BLaER1 (cell line): ENCODE measurements at regions not wholly inside any gene's neighbourhood (a gene's known extent, or its start where the extent isn't known, plus 50 kb on each side); places are given as distances from the start of the nearest gene placed in this dataset.

Experiments used
- H3K27ac ChIP-seq: shearing (Covaris generic); formaldehyde crosslinking; 2 replicates; pipeline ENCODE4 v1.8.1; 2022
- H3K27me3 ChIP-seq: shearing (Covaris generic); formaldehyde crosslinking; 2 replicates; pipeline ENCODE4 v1.8.1; 2022
- H3K36me3 ChIP-seq: shearing (Covaris generic); formaldehyde crosslinking; 2 replicates; pipeline ENCODE4 v1.8.1; 2022
- H3K4me1 ChIP-seq: shearing (Covaris generic); formaldehyde crosslinking; 2 replicates; pipeline ENCODE4 v1.8.1; 2022
- H3K4me2 ChIP-seq: shearing (Covaris generic); formaldehyde crosslinking; 2 replicates; pipeline ENCODE4 v1.8.1; 2022
- H3K4me3 ChIP-seq: shearing (Covaris generic); formaldehyde crosslinking; 2 replicates; pipeline ENCODE4 v1.8.1; 2022
- H3K9ac ChIP-seq: shearing (Covaris generic); formaldehyde crosslinking; 2 replicates; pipeline ENCODE4 v1.8.1; 2022
- H3K9me3 ChIP-seq: shearing (Covaris generic); formaldehyde crosslinking; 2 replicates; pipeline ENCODE4 v1.8.1; 2022
- H4K20me1 ChIP-seq: shearing (Covaris generic); formaldehyde crosslinking; 2 replicates; pipeline ENCODE4 v1.8.1; 2022
- Cebpa-rat ChIP-seq: shearing (Covaris generic); IDR thresholded peaks from 2 replicates; pipeline ENCODE4 v1.8.1; 2022

GRCh38 chr5:93208141-93208751 lies 372.8 kb downstream of the NR2F1-AS1 start:
- Histone ChIP-seq H3K4me2 (no peak overlapping the region), H4K20me1 (no peaks in the 10 kb centered on the region), H3K4me3 (no peak overlapping the region), H3K4me1 (no peaks in the 10 kb centered on the region), H3K9ac (no peak overlapping the region), H3K36me3 (no peaks in the 10 kb centered on the region), H3K9me3 (no peaks in the 10 kb centered on the region), H3K27me3 (no peaks in the 10 kb centered on the region), H3K27ac (no peak overlapping the region)
- no peak for TF ChIP-seq Cebpa-rat

GRCh38 chr5:93206203-93206602 lies 374.8 kb downstream of the NR2F1-AS1 start:
- no peaks in the 10 kb centered on the region for H3K27me3 ChIP-seq
- H3K4me2 ChIP-seq, result no peak overlapping the region
- no peaks in the 10 kb centered on the region for H3K4me1 ChIP-seq
- TF ChIP-seq Cebpa-rat, result no peak
- H3K36me3 ChIP-seq, result no peaks in the 10 kb centered on the region
- H3K9me3 ChIP-seq, result no peaks in the 10 kb centered on the region
- no peaks in the 10 kb centered on the region for H4K20me1 ChIP-seq
- no peak overlapping the region for H3K9ac ChIP-seq
- H3K27ac ChIP-seq, result no peak overlapping the region
- H3K4me3 ChIP-seq, result no peak overlapping the region

GRCh38 chr5:93201061-93201460 lies 380.0 kb downstream of the NR2F1-AS1 start:
- no peak overlapping the region for H3K4me3 ChIP-seq
- H4K20me1 ChIP-seq, result no peaks in the 10 kb centered on the region
- H3K4me2 ChIP-seq, result no peak overlapping the region

GRCh38 chr5:93196986-93197385 lies 384.0 kb downstream of the NR2F1-AS1 start:
- no peak for TF ChIP-seq Cebpa-rat
- Histone ChIP-seq H3K9me3 (peaks cover 14% of the 10 kb centered on the region), H3K4me1 (peaks cover 24% of the 10 kb centered on the region), H3K4me2 (no peak overlapping the region), H3K27me3 (no peaks in the 10 kb centered on the region), H3K9ac (no peak overlapping the region), H3K27ac (no peak overlapping the region), H3K36me3 (no peaks in the 10 kb centered on the region), H3K4me3 (no peak overlapping the region), H4K20me1 (no peaks in the 10 kb centered on the region)

More at GRCh38 chr5:93201061-93201460, 380.0 kb downstream of the NR2F1-AS1 start:
- TF ChIP-seq Cebpa-rat, result no peak
- Histone ChIP-seq H3K27ac (no peak overlapping the region), H3K9ac (no peak overlapping the region), H3K4me1 (no peaks in the 10 kb centered on the region), H3K36me3 (no peaks in the 10 kb centered on the region), H3K9me3 (peaks cover 8% of the 10 kb centered on the region), H3K27me3 (no peaks in the 10 kb centered on the region)

GRCh38 chr5:93193431-93194347 lies 387.3 kb downstream of the NR2F1-AS1 start:
- Histone ChIP-seq H3K9ac (no peak overlapping the region), H3K36me3 (no peaks in the 10 kb centered on the region), H3K4me2 (peak overlapping the region; percentile 69), H3K4me1 (peaks cover 49% of the 10 kb centered on the region), H3K27ac (no peak overlapping the region), H3K27me3 (no peaks in the 10 kb centered on the region), H3K4me3 (no peak overlapping the region), H3K9me3 (peaks cover 14% of the 10 kb centered on the region), H4K20me1 (no peaks in the 10 kb centered on the region)
- TF ChIP-seq Cebpa-rat, result no peak

- H3K9me3 ChIP-seq, result peaks cover 11% of the 10 kb centered on the region
- no peak for TF ChIP-seq Cebpa-rat
- no peaks in the 10 kb centered on the region for H3K36me3 ChIP-seq
- no peaks in the 10 kb centered on the region for H4K20me1 ChIP-seq
- H3K4me1 ChIP-seq, result peaks cover 49% of the 10 kb centered on the region
- H3K4me2 ChIP-seq, result peak overlapping the region; percentile 69
- no peak overlapping the region for H3K9ac ChIP-seq
- H3K27ac ChIP-seq, result no peak overlapping the region
- H3K27me3 ChIP-seq, result no peaks in the 10 kb centered on the region
- H3K4me3 ChIP-seq, result 0 out of 2 replicates have a peak overlapping the region, but pooled peaks have one; percentile 0
Observed at GRCh38 chr5:93192683-93193082, 388.3 kb downstream of the NR2F1-AS1 start.

- H3K27me3 ChIP-seq, result no peaks in the 10 kb centered on the region
- no peak overlapping the region for H3K9ac ChIP-seq
- H3K27ac ChIP-seq, result no peak overlapping the region
- peaks cover 49% of the 10 kb centered on the region for H3K4me1 ChIP-seq
- H3K9me3 ChIP-seq, result peaks cover 7% of the 10 kb centered on the region
- H4K20me1 ChIP-seq, result no peaks in the 10 kb centered on the region
- no peak overlapping the region for H3K4me3 ChIP-seq
- H3K4me2 ChIP-seq, result peak overlapping the region; percentile 69
- no peaks in the 10 kb centered on the region for H3K36me3 ChIP-seq
- no peak for TF ChIP-seq Cebpa-rat
Observed at GRCh38 chr5:93192087-93192486, 388.9 kb downstream of the NR2F1-AS1 start.

GRCh38 chr5:93191035-93191817 lies 389.8 kb downstream of the NR2F1-AS1 start:
- Histone ChIP-seq H3K9me3 (peaks cover 7% of the 10 kb centered on the region), H3K4me2 (peak overlapping the region; percentile 69), H3K36me3 (no peaks in the 10 kb centered on the region), H3K4me1 (peaks cover 49% of the 10 kb centered on the region), H3K4me3 (no peak overlapping the region), H3K27me3 (no peaks in the 10 kb centered on the region), H3K27ac (no peak overlapping the region), H3K9ac (no peak overlapping the region), H4K20me1 (no peaks in the 10 kb centered on the region)
- TF ChIP-seq Cebpa-rat, result no peak

- no peak overlapping the region for H3K27ac ChIP-seq
- H3K36me3 ChIP-seq, result no peaks in the 10 kb centered on the region
- TF ChIP-seq Cebpa-rat, result no peak; the same call in 1 of the 2 replicates
- H3K4me1 ChIP-seq, result peaks cover 49% of the 10 kb centered on the region
- no peak overlapping the region for H3K9ac ChIP-seq
- H3K9me3 ChIP-seq, result no peaks in the 10 kb centered on the region
- H3K4me2 ChIP-seq, result peak overlapping the region; percentile 69
- H3K27me3 ChIP-seq, result no peaks in the 10 kb centered on the region
- no peaks in the 10 kb centered on the region for H4K20me1 ChIP-seq
- no peak overlapping the region for H3K4me3 ChIP-seq
Observed at GRCh38 chr5:93189707-93190120, 391.3 kb downstream of the NR2F1-AS1 start.
